CD4-positive, alpha-beta T cell treated with Interleukin-4 for 1 hour (primary cell): ENCODE measurements at regions not wholly inside any gene's neighbourhood (a gene's known extent, or its start where the extent isn't known, plus 50 kb on each side); places are given as distances from the start of the nearest gene placed in this dataset.

Experiments
- DNase-seq, 2 donors: peaks; one replicate each; pipeline ENCODE4 v3.0.0-alpha.2; 2020 to 2022

- DNase-seq, result no peak
These were observed 91.8 kb upstream of the KLF7 start for GRCh38 chr2:207257251-207258250.

DNA sequence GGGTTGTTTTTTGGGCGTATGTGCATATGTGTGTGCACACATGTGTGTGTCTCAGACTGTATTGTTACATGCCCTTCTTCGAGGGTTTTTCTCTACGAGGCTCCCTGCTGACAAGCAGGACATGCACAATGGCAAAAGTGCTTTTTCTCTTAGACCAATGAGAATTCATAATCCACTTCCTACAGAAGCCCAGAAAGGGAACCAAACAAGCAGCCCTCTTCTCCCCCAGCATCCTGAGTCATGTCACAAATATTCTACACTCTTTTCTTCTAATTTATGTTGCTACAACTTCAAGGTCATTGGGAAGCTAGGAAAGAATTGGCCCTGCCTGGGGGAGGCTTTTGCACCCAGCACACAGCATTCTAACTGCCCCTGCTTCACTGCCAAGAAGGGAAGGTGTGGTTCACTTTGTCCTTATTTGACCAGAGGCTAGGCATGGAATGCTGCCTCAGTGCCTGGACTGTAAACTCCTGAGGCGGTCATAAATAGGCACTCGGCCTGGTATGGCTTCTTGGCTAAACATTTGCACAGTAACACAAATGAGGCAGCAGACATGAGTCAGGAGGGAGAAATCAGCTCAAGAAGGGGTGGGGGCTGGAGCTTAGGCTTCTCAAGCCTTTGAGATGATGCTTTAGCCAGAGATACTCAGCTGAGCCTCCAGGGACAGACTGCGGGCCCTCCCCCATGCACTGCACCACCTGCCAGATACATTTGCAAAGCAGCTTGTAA, 92.7 kb upstream of the KLF7 start:
- no peak for DNase-seq

- no peak for DNase-seq
These were observed 94.3 kb upstream of the KLF7 start for GRCh38 chr2:207260021-207260420.

GRCh38 chr2:207260947-207261346, 95.2 kb upstream of the KLF7 start:
- DNase-seq, result no peak

- no peak for DNase-seq
These were observed 98.6 kb upstream of the KLF7 start for GRCh38 chr2:207264310-207264709.

GRCh38 chr2:207265332-207265731, 99.6 kb upstream of the KLF7 start:
- DNase-seq, result no peak

- DNase-seq, result no peak
These were observed 100.1 kb upstream of the KLF7 start for GRCh38 chr2:207265869-207266268.

DNA sequence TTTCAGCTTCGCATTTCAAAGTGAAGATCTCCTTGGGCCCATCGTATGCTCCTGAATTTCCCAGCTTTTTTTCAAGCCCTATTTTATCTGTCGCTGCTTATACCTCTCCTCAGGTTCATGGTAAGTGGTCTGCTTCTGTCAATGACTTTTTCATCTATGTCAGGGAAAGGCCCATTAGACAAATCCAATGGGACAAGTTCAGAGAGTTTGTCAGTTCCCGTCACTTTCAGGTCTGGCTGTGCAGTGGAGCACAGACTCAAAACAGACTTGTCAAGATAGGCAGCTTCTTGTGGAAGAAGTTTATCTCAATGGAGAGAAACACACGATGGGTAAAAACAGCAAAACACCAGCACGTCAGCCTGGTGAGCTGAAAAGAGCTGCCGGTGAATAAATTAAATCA, 100.9 kb upstream of the KLF7 start:
- DNase-seq, result no peak

DNA sequence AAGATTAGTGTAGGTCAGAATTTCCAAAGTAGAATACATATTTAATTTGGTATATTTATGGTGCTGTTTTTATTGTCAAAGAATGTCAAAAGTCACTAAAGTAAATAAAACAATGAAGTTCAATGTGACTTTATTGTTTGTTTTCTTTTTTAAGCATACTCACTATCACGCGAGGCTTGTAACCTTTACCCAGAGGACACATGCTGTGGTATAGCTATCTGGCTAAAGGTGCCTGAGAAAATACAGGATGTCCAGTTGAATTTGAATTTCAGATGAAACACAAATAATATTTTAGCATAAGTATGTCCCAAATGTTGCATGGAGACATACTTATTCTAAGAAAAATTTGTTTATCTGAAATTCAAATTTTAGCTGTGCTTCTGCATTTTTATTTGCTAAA, 103.3 kb upstream of the KLF7 start:
- no peak for DNase-seq

DNA sequence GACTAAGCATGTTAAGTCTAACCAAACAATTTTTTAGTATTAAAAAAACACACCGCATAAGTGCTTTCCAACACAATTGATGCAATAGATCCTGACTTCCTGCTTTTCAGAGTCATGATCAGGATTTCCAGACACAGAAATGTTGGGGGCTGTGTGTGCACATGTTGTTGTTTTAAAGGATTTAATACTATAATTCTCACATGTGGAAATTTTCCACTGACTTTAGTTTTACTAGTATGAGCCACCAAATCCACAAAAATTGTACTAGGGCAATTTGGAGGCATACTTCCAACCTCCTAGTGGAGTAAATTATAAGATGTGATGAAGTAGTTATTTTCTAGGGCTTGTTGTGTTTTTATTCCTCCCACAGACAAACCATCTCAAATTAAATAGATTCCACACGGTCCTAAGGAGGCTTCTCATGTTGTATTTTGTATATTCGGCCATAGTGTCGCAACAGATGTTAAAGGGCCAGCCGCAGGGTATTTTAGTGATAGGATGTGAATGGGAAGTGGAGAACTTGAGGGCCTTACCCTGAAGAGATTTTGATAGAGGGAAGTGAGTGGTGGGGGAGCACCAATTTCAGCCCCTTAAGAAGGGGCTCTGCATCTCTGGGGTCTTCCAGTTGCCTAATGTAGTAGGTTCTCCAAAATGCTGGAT, 108.9 kb upstream of the KLF7 start:
- no peak for DNase-seq

GRCh38 chr2:207275779-207276178, 110.0 kb upstream of the KLF7 start:
- DNase-seq, result no peak

DNA sequence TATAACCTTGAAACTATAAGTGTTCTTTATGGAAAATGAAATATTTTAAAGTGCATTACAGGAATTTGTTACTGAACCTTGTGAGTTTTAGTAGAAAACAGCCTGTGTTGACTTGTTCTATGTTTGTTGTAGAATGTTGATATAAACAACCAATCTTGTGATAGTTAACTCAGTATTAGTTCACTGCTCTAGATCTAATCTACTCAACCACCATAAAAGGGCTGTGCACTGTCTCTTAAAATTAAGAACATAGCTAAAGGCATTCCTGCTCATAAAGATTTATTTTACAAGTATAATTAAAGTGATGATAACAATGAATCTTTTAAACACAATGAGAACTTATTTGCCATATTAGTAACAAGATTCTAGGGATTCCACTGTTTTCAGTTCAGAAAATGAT, 110.5 kb upstream of the KLF7 start:
- DNase-seq, result no peak

- DNase-seq, result no peak
These were observed 111.1 kb upstream of the KLF7 start for GRCh38 chr2:207276858-207277257.

- DNase-seq, result no peak
These were observed 113.8 kb upstream of the KLF7 start for GRCh38 chr2:207279520-207279919.

DNA sequence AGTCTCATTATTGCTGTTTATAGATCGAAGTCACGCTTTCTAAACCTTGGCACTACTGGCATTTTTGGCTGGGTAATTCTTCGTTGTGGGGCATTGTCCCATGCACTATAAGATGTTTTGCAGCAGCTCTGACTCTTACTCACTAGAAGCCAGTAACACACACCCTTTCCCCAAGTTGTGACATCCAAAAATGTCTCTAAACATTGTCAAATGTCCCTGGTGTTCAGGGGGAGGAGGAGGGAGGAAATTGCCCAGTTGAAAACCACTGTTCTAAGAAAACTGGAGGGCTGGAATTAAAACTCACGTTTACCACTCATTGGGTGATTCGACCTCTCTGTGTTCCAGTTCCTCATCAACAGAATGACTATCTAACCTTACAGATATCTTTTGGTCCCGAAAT, 115.7 kb upstream of the KLF7 start:
- DNase-seq, result no peak

DNA sequence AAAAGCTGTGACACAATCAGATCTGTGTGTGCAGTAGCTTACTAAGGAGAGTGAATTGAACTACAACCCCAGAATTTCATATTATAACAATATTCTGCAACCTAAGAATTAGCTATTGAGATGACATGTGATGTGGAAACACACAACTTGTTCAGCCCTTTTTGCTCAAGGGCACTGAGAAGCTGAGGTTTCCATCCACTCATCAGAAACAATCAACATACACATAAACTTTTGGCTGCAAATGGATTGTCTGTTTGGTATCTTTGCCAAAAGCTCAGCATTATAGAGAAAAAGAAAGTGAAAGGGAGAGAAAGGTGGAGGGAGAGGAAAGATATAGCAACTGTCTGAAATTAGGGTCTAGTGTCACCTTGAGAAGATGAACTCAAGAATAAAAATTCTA, 117.2 kb upstream of the KLF7 start:
- DNase-seq, result no peak

- DNase-seq, result peak in 1 of 2 donors; percentile 51
These were observed 117.6 kb upstream of the KLF7 start for GRCh38 chr2:207283356-207283755.

DNA sequence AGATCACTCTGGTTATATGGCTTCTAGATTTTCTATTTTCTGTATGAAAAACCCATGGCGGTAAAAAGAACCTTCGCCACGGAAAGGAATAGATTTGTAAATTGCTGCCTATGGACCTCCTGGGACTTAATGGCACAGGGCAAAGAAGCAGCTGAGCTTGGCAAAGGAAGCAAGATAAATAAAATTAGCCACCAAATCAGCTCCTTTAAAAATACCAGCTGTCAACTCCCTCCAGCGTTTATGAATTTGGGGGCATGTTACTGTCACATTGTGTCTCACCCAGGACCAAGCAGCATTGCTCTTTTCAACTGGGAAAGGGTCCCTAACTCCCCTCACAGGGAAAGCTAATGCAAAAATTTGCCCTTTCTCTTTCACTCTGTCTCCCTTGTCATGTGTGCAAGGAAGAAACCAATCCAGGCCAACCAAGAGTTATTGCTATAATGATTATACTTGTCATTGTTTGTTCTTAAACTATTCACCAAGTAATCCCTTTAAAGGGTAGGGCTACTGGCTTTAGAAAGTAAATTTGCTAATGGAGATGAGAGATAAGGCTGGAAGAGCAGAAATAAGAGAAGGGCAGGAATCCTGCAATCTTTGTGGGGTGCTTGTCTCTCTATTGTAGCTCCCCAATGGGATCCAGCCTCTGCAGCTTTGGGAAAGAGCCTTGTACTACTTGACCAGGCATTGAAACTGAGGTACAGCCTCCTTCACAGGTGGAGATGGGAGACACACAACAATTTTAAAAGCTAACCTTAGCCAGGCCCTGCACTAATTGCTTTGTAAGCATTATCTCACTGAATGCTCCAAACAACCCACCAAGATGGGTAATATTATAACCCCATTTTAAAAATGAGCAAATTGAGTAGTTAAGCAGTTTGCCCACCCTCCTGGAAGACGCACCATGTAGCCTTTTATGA, 119.1 kb upstream of the KLF7 start:
- no peak for DNase-seq

GRCh38 chr2:207285473-207285815, 119.7 kb upstream of the KLF7 start:
- DNase-seq, result no peak

DNA sequence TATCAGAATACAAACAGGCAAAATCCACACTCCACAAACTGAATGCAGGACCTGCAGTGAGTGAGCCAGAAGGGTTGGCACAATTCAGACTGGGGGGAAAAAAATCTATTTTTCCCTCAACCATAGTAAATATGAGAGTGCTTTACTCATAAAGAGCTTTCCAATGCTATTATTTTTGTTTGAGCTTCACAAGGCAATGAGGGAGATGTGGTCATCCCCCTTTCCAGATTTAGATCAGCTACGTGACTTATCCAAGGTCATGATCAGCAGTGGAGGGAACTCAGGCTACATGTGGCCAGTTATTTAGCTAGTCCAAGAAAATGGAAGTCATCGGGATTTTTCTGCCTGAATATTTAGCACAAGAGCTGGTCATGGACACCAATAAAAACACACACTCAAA, 120.4 kb upstream of the KLF7 start:
- no peak for DNase-seq

- DNase-seq, result no peak
These were observed 122.9 kb upstream of the KLF7 start for GRCh38 chr2:207288628-207289027.

GRCh38 chr2:207289295-207290018, 123.7 kb upstream of the KLF7 start:
- no peak for DNase-seq
